Neural cell (in vitro differentiated cells): ENCODE measurements at regions not wholly inside any gene's neighbourhood (a gene's known extent, or its start where the extent isn't known, plus 50 kb on each side); places are given as distances from the start of the nearest gene placed in this dataset.

Experiments used
- H2AFZ ChIP-seq: fragments of 200-600, 300-800 bp; sonication (generic), shearing (Covaris generic); 2 replicates; pipeline ENCODE4 v1.6.0; 2014; ENCODE audit warnings: low read depth, mild to moderate bottlenecking, antibody characterized with exemption, low read length, moderate library complexity
- H3F3A ChIP-seq: fragments of 200-600 bp; shearing (Covaris generic); 2 replicates; pipeline ENCODE4 v1.6.1; 2016; ENCODE audit warnings: mild to moderate bottlenecking, moderate library complexity, mixed read lengths, antibody characterized with exemption, low read length; ENCODE audit not compliant: insufficient read depth, poor library complexity, severe bottlenecking
- H3K27ac ChIP-seq: fragments of 200-600, 300-800 bp; sonication (generic), shearing (Covaris generic); 2 replicates; pipeline ENCODE4 v1.5.1; 2014; ENCODE audit warnings: mild to moderate bottlenecking, low read length, moderate library complexity
- H3K27me3 ChIP-seq: fragments of 300-800, 200-600 bp; sonication (generic), shearing (Covaris generic); 2 replicates; pipeline ENCODE4 v1.6.0; 2014; ENCODE audit warnings: mild to moderate bottlenecking, low read depth, low read length, moderate library complexity; ENCODE audit not compliant: insufficient read depth
- H3K36me3 ChIP-seq: fragments of 300-800, 200-600 bp; sonication (generic), shearing (Covaris generic); 2 replicates; pipeline ENCODE4 v1.5.1; 2014; ENCODE audit warnings: mild to moderate bottlenecking, antibody characterized with exemption, low read length, moderate library complexity; ENCODE audit not compliant: insufficient read depth
- H3K4me2 ChIP-seq: fragments of 300-800, 200-600 bp; sonication (generic), shearing (Covaris generic); 2 replicates; pipeline ENCODE4 v1.6.0; 2014; ENCODE audit warnings: mild to moderate bottlenecking, low read length
- H3K4me3 ChIP-seq: fragments of 300-800, 200-600 bp; sonication (generic), shearing (Covaris generic); 2 replicates; pipeline ENCODE4 v1.5.1; 2014; ENCODE audit warnings: mild to moderate bottlenecking, low read length, moderate library complexity
- H3K79me2 ChIP-seq: fragments of 200-600 bp; shearing (Covaris generic); replicated peaks from 2 replicates; pipeline ENCODE4 v1.6.0; 2014; ENCODE audit warnings: mild to moderate bottlenecking, low read length, moderate library complexity; ENCODE audit not compliant: insufficient read depth
- H3K9ac ChIP-seq: fragments of 300-800, 200-600 bp; sonication (generic), shearing (Covaris generic); 2 replicates; pipeline ENCODE4 v1.6.1; 2016; ENCODE audit warnings: mild to moderate bottlenecking, low read length, mixed read lengths
- H3K9me2 ChIP-seq: fragments of 200-600 bp; shearing (Covaris generic); 2 replicates; pipeline ENCODE4 v1.6.1; 2016; ENCODE audit warnings: mild to moderate bottlenecking, low read length, mixed read lengths; ENCODE audit not compliant: insufficient read depth
- H3K9me3 ChIP-seq: fragments of 200-600, 300-800 bp; sonication (generic), shearing (Covaris generic); 2 replicates; pipeline ENCODE4 v1.6.1; 2016; ENCODE audit warnings: mild to moderate bottlenecking, mixed run types, low read length, moderate library complexity, mixed read lengths
- H4K20me1 ChIP-seq: fragments of 200-600 bp; shearing (Covaris generic); 2 replicates; pipeline ENCODE4 v1.6.1; 2016; ENCODE audit warnings: mild to moderate bottlenecking, mixed run types; ENCODE audit not compliant: insufficient read depth
- EP300 ChIP-seq: fragments of 450-650 bp; conservative IDR thresholded peaks from 2 replicates; pipeline ENCODE4 v1.6.1; 2014; ENCODE audit warnings: antibody characterized with exemption, mild to moderate bottlenecking, moderate library complexity; ENCODE audit not compliant: poor library complexity, severe bottlenecking
- EZH2 ChIP-seq: fragments of 200-600, 300-800 bp; shearing (Covaris generic), sonication (generic); IDR thresholded peaks from 2 replicates; pipeline ENCODE4 v1.6.1; 2014; ENCODE audit warnings: antibody characterized with exemption, low read length, borderline replicate concordance, mild to moderate bottlenecking; ENCODE audit not compliant: insufficient read depth, poor library complexity, severe bottlenecking
- MXI1 ChIP-seq: fragments of 450-650 bp; conservative IDR thresholded peaks from 2 replicates; pipeline ENCODE4 v1.6.1; 2014; ENCODE audit warnings: antibody characterized with exemption, mild to moderate bottlenecking; ENCODE audit not compliant: poor library complexity, severe bottlenecking
- POLR2AphosphoS5 ChIP-seq: IDR thresholded peaks from 2 replicates; pipeline ENCODE4 v1.6.1; 2012
- RAD21 ChIP-seq: fragments of 450-650 bp; conservative IDR thresholded peaks from 2 replicates; pipeline ENCODE4 v1.6.1; 2014; ENCODE audit warnings: antibody characterized with exemption, mild to moderate bottlenecking, moderate library complexity
- SMC3 ChIP-seq: fragments of 450-650 bp; conservative IDR thresholded peaks from 2 replicates; pipeline ENCODE4 v1.6.1; 2014; ENCODE audit warnings: antibody characterized with exemption, mild to moderate bottlenecking, moderate library complexity; ENCODE audit not compliant: poor library complexity
- TAF1 ChIP-seq: IDR thresholded peaks from 2 replicates; pipeline ENCODE4 v1.6.1; 2012; ENCODE audit warnings: low read depth
- TF ChIP-seq, protein P1 (sequence below): IDR thresholded peaks from 2 replicates; pipeline ENCODE4 v1.6.1; 2012; ENCODE audit warnings: borderline replicate concordance
- TF ChIP-seq, protein P2 (sequence below): fragments of 450-650 bp; IDR thresholded peaks from 2 replicates; pipeline ENCODE4 v1.5.1; 2014; ENCODE audit warnings: antibody characterized with exemption, mild to moderate bottlenecking, moderate library complexity; ENCODE audit not compliant: poor library complexity, severe bottlenecking

DNA sequence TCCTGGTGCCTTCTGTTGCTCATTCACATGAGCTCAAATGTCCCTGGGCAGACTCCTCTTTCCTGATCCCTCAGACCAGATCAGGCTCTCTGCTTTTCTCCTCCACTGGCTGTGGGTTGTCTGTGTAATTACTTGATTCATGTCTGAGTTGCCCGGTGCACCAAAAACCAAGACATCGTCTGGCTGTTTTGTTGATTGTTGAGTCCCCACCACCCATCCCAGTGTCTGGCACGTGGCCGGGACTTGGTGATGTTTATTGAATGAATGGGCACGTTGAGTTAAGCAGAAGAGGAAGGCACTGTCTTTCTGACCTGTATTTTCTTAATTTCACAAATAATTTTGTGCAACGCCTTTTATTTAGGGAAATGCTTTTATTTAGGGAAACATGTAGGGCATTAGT lies 499.1 kb upstream of the HS6ST1 start:
- Histone ChIP-seq H3K4me3 (no peak overlapping the region), H3K4me2 (no peak overlapping the region), H3K9me3 (no peaks in the 10 kb centered on the region), H3K36me3 (no peaks in the 10 kb centered on the region), H4K20me1 (no peaks in the 10 kb centered on the region), H3K27ac (no peak overlapping the region), H2AFZ (no peak overlapping the region), H3K27me3 (no peaks in the 10 kb centered on the region), H3F3A (no peaks in the 10 kb centered on the region), H3K9ac (no peak overlapping the region), H3K9me2 (no peaks in the 10 kb centered on the region), H3K79me2 (no peaks in the 10 kb centered on the region)
- TF ChIP-seq TAF1 (no peak), EZH2 (no peak), SMC3 (no peak), RAD21 (no peak), MXI1 (no peak), EP300 (no peak), POLR2AphosphoS5 (no peak)
- TF ChIP-seq, protein P1, sequence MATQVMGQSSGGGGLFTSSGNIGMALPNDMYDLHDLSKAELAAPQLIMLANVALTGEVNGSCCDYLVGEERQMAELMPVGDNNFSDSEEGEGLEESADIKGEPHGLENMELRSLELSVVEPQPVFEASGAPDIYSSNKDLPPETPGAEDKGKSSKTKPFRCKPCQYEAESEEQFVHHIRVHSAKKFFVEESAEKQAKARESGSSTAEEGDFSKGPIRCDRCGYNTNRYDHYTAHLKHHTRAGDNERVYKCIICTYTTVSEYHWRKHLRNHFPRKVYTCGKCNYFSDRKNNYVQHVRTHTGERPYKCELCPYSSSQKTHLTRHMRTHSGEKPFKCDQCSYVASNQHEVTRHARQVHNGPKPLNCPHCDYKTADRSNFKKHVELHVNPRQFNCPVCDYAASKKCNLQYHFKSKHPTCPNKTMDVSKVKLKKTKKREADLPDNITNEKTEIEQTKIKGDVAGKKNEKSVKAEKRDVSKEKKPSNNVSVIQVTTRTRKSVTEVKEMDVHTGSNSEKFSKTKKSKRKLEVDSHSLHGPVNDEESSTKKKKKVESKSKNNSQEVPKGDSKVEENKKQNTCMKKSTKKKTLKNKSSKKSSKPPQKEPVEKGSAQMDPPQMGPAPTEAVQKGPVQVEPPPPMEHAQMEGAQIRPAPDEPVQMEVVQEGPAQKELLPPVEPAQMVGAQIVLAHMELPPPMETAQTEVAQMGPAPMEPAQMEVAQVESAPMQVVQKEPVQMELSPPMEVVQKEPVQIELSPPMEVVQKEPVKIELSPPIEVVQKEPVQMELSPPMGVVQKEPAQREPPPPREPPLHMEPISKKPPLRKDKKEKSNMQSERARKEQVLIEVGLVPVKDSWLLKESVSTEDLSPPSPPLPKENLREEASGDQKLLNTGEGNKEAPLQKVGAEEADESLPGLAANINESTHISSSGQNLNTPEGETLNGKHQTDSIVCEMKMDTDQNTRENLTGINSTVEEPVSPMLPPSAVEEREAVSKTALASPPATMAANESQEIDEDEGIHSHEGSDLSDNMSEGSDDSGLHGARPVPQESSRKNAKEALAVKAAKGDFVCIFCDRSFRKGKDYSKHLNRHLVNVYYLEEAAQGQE, result no peak
- TF ChIP-seq, protein P2, sequence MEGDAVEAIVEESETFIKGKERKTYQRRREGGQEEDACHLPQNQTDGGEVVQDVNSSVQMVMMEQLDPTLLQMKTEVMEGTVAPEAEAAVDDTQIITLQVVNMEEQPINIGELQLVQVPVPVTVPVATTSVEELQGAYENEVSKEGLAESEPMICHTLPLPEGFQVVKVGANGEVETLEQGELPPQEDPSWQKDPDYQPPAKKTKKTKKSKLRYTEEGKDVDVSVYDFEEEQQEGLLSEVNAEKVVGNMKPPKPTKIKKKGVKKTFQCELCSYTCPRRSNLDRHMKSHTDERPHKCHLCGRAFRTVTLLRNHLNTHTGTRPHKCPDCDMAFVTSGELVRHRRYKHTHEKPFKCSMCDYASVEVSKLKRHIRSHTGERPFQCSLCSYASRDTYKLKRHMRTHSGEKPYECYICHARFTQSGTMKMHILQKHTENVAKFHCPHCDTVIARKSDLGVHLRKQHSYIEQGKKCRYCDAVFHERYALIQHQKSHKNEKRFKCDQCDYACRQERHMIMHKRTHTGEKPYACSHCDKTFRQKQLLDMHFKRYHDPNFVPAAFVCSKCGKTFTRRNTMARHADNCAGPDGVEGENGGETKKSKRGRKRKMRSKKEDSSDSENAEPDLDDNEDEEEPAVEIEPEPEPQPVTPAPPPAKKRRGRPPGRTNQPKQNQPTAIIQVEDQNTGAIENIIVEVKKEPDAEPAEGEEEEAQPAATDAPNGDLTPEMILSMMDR, result no peak

DNA sequence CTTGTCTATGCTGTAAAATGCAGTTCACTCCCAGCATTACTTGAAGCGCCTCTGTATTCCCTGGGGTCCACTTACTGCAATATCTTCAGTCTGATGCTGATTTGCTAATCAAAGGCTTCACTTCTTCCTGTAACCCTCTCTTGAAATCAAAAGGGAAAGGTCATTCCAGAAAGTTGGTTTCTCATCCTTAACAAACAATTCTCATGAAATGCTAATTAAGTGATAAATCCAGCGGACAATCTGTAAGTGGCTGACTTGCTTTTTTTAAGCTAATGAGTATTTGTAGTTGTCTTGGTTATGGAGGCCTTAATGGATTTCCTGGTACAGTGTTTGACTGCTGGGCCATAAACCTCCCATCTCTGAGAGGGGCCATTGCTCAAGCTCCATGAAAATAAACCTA lies 499.6 kb upstream of the HS6ST1 start:
- Histone ChIP-seq H3K9me2 (no peaks in the 10 kb centered on the region), H3K79me2 (no peaks in the 10 kb centered on the region), H3K9me3 (no peaks in the 10 kb centered on the region), H3K36me3 (no peaks in the 10 kb centered on the region), H3F3A (no peaks in the 10 kb centered on the region), H3K4me2 (no peak overlapping the region), H3K9ac (no peak overlapping the region), H3K27me3 (no peaks in the 10 kb centered on the region), H3K4me3 (no peak overlapping the region), H2AFZ (no peak overlapping the region), H3K27ac (no peak overlapping the region), H4K20me1 (no peaks in the 10 kb centered on the region)
- TF ChIP-seq SMC3 (no peak), MXI1 (no peak), TAF1 (no peak), EP300 (no peak)
- TF ChIP-seq, protein P1, result no peak
- TF ChIP-seq, protein P2, result no peak
